Natural killer cell treated with Interleukin-12 subunit alpha and Interleukin-12 subunit beta and Interleukin-15 and Interleukin-18, amount 100 ng/mL, for 72 hours (primary cell): ENCODE measurements at regions not wholly inside any gene's neighbourhood (a gene's known extent, or its start where the extent isn't known, plus 50 kb on each side); places are given as distances from the start of the nearest gene placed in this dataset.

ENCODE experiments used
- ATAC-seq, 2 donors: fragments of 150-1000 bp; cut with Tn5 transposase in 1 of 2; sonication (Bioruptor Pico), chemical (Tn5 transposase) in 1 of 2; 2 replicates each; pipeline ENCODE4 v1.10.0; 2021
- DNase-seq: peaks from one replicate; pipeline ENCODE4 v3.0.0; 2022; ENCODE audit warnings: low spot score
- H3K27ac Mint-ChIP-seq, 2 donors: 1 replicate in 1 of 2; 2 replicates in 1 of 2; pipeline ENCODE4 v1.8.0; 2022; ENCODE audit warnings: mixed read lengths in 2 of 2, mild to moderate bottlenecking in 1 of 2, moderate library complexity in 1 of 2
- H3K27me3 Mint-ChIP-seq, 2 donors: 1 replicate in 1 of 2; 2 replicates in 1 of 2; pipeline ENCODE4 v1.8.0; 2022; ENCODE audit warnings: mixed read lengths in 2 of 2
- H3K36me3 Mint-ChIP-seq: one replicate; pipeline ENCODE4 v1.8.0; 2022; ENCODE audit warnings: mixed read lengths
- H3K4me1 Mint-ChIP-seq, 2 donors: 1 replicate in 1 of 2; 2 replicates in 1 of 2; pipeline ENCODE4 v1.8.0; 2022; ENCODE audit warnings: low read depth in 2 of 2, mixed read lengths in 2 of 2, mild to moderate bottlenecking in 1 of 2
- H3K4me3 Mint-ChIP-seq: one replicate; pipeline ENCODE4 v1.8.0; 2022; ENCODE audit warnings: mixed read lengths
- H3K9me3 Mint-ChIP-seq: 2 replicates; pipeline ENCODE4 v1.8.0; 2022; ENCODE audit warnings: mixed read lengths

GRCh38 chr9:87081503-87081902 lies 134.2 kb upstream of the GAS1 start:
- peaks cover 3% of the 10 kb centered on the region for H3K9me3 Mint-ChIP-seq
- no peaks in the 10 kb centered on the region for H3K4me1 Mint-ChIP-seq
- no peak for ATAC-seq
- H3K27ac Mint-ChIP-seq = no peak overlapping the region
- peaks cover 6 to 27% of the 10 kb centered on the region in 2 donors for H3K27me3 Mint-ChIP-seq
- no peak overlapping the region for H3K4me3 Mint-ChIP-seq
- DNase-seq = no peak
- no peaks in the 10 kb centered on the region for H3K36me3 Mint-ChIP-seq

GRCh38 chr9:87083986-87084385 lies 136.7 kb upstream of the GAS1 start:
- H3K36me3 Mint-ChIP-seq = no peaks in the 10 kb centered on the region
- ATAC-seq (no peak), DNase-seq (no peak)
- H3K27me3 Mint-ChIP-seq = peaks cover 5 to 30% of the 10 kb centered on the region in 2 donors
- no peak overlapping the region for H3K27ac Mint-ChIP-seq
- H3K9me3 Mint-ChIP-seq = no peaks in the 10 kb centered on the region
- H3K4me1 Mint-ChIP-seq = no peaks in the 10 kb centered on the region
- H3K4me3 Mint-ChIP-seq = no peak overlapping the region

- H3K4me1 Mint-ChIP-seq = no peaks in the 10 kb centered on the region
- H3K27ac Mint-ChIP-seq = no peak overlapping the region
- DNase-seq (no peak), ATAC-seq (no peak)
- H3K36me3 Mint-ChIP-seq = no peaks in the 10 kb centered on the region
- H3K27me3 Mint-ChIP-seq = peaks cover 5 to 26% of the 10 kb centered on the region in 2 donors
- H3K4me3 Mint-ChIP-seq = no peak overlapping the region
- H3K9me3 Mint-ChIP-seq = no peaks in the 10 kb centered on the region
These were observed 137.1 kb upstream of the GAS1 start for GRCh38 chr9:87084407-87084806.

DNA sequence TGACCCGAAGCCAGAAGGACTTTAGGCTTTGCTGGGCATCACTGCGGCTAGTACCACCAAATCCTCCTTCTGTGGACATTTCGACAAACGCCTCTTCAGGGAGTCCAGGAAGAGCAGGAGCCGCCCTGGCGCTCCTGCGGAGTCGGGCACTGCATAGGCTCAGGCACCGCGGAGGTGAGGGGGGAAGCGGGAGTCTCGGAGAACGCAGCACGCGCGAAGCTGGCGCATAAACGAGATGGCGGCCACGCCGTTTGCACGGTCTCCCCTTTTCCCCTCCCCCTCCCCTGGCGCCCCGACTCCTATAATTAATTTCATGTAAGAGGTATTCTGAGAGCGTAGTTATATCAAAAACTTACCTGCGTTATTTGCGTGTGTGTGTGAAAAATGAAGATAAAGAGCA lies 137.8 kb upstream of the GAS1 start:
- no peak overlapping the region for H3K4me3 Mint-ChIP-seq
- no peaks in the 10 kb centered on the region for H3K4me1 Mint-ChIP-seq

GRCh38 chr9:87085521-87085920 lies 138.2 kb upstream of the GAS1 start:
- H3K36me3 Mint-ChIP-seq = no peaks in the 10 kb centered on the region
- ATAC-seq = no peak
- no peak overlapping the region for H3K27ac Mint-ChIP-seq
- no peak overlapping the region for H3K4me3 Mint-ChIP-seq
- peaks cover 5 to 24% of the 10 kb centered on the region in 2 donors for H3K27me3 Mint-ChIP-seq
- H3K4me1 Mint-ChIP-seq = no peaks in the 10 kb centered on the region
- H3K9me3 Mint-ChIP-seq = no peaks in the 10 kb centered on the region
- no peak for DNase-seq

More for the DNA sequence above, 137.8 kb upstream of the GAS1 start:
- Mint-ChIP-seq H3K27ac (no peak overlapping the region), H3K27me3 (peaks cover 5 to 24% of the 10 kb centered on the region in 2 donors), H3K9me3 (no peaks in the 10 kb centered on the region), H3K36me3 (no peaks in the 10 kb centered on the region)
- DNase-seq (no peak), ATAC-seq (no peak)

GRCh38 chr9:87086221-87086818 lies 139.0 kb upstream of the GAS1 start:
- ATAC-seq = no peak
- H3K9me3 Mint-ChIP-seq = no peaks in the 10 kb centered on the region

GRCh38 chr9:87087197-87087596 lies 139.9 kb upstream of the GAS1 start:
- DNase-seq (no peak), ATAC-seq (no peak)
- H3K27ac Mint-ChIP-seq = no peak overlapping the region
- H3K4me3 Mint-ChIP-seq = no peak overlapping the region
- H3K4me1 Mint-ChIP-seq = no peaks in the 10 kb centered on the region
- peaks cover 10 to 28% of the 10 kb centered on the region in 2 donors for H3K27me3 Mint-ChIP-seq
- no peaks in the 10 kb centered on the region for H3K36me3 Mint-ChIP-seq
- H3K9me3 Mint-ChIP-seq = no peaks in the 10 kb centered on the region

More at GRCh38 chr9:87086221-87086818, 139.0 kb upstream of the GAS1 start:
- Mint-ChIP-seq H3K4me1 (no peaks in the 10 kb centered on the region), H3K4me3 (no peak overlapping the region), H3K36me3 (no peaks in the 10 kb centered on the region), H3K27ac (no peak overlapping the region), H3K27me3 (peaks cover 7 to 25% of the 10 kb centered on the region in 2 donors)
- no peak for DNase-seq

DNA sequence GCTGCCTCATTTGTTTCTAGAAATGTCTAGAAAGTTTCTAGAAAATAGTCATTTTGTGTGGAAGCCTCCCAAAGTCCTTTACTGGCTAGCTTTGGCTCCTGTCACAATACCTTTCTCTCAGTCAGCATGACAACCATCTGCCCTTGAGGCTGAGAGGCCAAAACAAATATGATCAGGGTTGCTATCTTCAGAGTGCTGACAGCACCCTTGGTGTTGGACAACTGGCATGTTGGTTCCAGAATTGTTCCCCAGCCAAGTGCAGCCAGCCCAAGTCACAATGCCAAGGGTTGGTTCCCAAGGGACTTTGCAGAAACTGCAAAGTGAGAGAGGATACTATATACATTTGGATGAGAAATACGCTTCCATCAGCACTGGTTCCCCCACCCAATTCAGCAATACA lies 140.9 kb upstream of the GAS1 start:
- Mint-ChIP-seq H3K9me3 (no peaks in the 10 kb centered on the region), H3K36me3 (no peaks in the 10 kb centered on the region), H3K4me1 (no peaks in the 10 kb centered on the region), H3K27me3 (peaks cover 8 to 31% of the 10 kb centered on the region in 2 donors), H3K27ac (no peak overlapping the region), H3K4me3 (no peak overlapping the region)
- no peak for ATAC-seq
- DNase-seq = no peak

GRCh38 chr9:87088621-87089365 lies 141.5 kb upstream of the GAS1 start:
- H3K4me1 Mint-ChIP-seq = no peaks in the 10 kb centered on the region

DNA sequence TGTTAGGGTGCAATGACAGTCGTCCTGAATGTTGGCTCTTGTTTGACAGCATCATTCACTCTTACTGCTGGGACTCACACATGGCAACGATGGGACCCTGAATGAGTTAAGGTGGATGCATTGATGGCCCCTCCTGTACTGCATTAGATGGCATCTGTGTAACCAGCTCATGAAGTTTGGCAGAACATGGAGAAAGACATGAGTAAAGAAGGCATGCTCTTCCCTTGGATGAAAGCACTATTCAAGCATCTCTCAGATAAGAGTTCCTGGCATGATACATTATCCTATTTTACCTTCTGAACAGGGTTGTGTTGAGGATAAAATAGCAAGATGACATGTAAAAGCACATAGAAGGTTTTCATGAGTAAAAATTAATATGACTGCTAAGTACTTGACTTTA lies 142.2 kb upstream of the GAS1 start:
- no peak overlapping the region for H3K4me3 Mint-ChIP-seq
- ATAC-seq (no peak), DNase-seq (no peak)
- H3K4me1 Mint-ChIP-seq = no peaks in the 10 kb centered on the region
- no peaks in the 10 kb centered on the region for H3K36me3 Mint-ChIP-seq
- H3K27me3 Mint-ChIP-seq = peaks cover 8 to 31% of the 10 kb centered on the region in 2 donors
- no peak overlapping the region for H3K27ac Mint-ChIP-seq
- H3K9me3 Mint-ChIP-seq = no peaks in the 10 kb centered on the region

More at GRCh38 chr9:87088621-87089365, 141.5 kb upstream of the GAS1 start:
- H3K4me3 Mint-ChIP-seq = no peak overlapping the region
- DNase-seq = no peak
- H3K9me3 Mint-ChIP-seq = no peaks in the 10 kb centered on the region
- H3K27ac Mint-ChIP-seq = no peak overlapping the region
- ATAC-seq = no peak
- peaks cover 8 to 31% of the 10 kb centered on the region in 2 donors for H3K27me3 Mint-ChIP-seq
- H3K36me3 Mint-ChIP-seq = no peaks in the 10 kb centered on the region

DNA sequence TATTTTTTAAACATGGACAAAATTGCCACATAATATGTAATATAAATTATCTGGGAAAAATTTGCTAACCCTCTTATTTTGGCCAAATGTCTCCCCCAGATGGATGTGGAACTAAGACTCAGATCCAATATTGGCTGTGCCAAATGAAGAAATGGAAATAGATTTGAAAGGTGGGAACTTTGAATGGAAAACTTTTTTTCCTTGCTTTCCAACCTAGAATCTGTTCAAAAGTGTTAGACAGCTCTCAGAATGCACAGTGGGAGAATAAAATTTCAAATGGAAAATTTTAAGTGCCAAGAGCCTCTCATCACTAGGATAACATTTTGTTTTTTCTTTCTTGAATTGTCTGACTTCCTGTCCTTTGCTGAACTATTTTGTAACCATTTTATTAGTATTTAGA lies 142.6 kb upstream of the GAS1 start:
- Mint-ChIP-seq H3K36me3 (no peaks in the 10 kb centered on the region), H3K4me1 (no peaks in the 10 kb centered on the region), H3K9me3 (no peaks in the 10 kb centered on the region), H3K27me3 (peaks cover 8 to 31% of the 10 kb centered on the region in 2 donors), H3K27ac (no peak overlapping the region), H3K4me3 (no peak overlapping the region)
- ATAC-seq = no peak
- no peak for DNase-seq

DNA sequence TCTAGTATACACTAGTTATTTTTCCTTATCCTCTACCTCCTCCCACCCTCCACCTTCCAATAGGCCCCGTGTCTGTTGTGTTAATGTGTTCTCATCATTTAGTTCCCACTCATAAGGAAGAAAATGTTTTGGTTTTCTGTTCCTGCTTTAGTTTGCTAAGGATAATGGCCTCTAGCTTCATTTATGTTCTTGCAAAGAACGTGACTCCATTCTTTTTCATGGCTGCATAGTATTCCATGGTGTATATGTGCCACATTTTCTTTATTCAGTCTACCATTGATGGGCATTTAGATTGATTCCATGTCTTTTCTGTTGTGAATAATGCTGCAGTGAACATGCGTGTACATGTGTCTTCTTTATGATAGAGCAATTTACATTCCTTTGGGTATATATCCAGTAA lies 146.5 kb upstream of the GAS1 start:
- Mint-ChIP-seq H3K9me3 (no peaks in the 10 kb centered on the region), H3K27ac (no peak overlapping the region)

DNA sequence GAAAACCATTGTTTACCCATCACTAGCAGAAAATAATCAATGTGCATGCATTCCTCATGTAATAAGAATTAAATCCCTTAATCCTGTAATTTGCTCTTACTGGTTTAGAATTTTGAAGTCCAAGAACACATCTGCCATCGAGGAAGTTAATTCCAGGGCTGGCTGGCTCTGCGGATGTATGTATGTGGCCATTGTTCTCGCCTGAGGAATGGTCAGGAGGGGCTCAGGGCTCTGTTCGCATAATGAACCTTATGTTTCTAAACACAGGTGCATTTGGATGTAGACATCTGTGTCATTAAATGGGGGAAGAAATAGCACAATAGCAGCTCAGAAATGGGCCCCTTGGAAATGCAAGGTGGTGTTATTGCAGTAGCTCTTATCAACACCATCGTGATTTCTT lies 148.6 kb upstream of the GAS1 start:
- no peaks in the 10 kb centered on the region for H3K36me3 Mint-ChIP-seq
- H3K9me3 Mint-ChIP-seq = no peaks in the 10 kb centered on the region
- DNase-seq (no peak), ATAC-seq (no peak)
- H3K27me3 Mint-ChIP-seq = peaks cover 19 to 42% of the 10 kb centered on the region in 2 donors
- no peak overlapping the region for H3K4me3 Mint-ChIP-seq
- no peaks in the 10 kb centered on the region for H3K4me1 Mint-ChIP-seq
- H3K27ac Mint-ChIP-seq = no peak overlapping the region

More for the DNA sequence above, 146.5 kb upstream of the GAS1 start:
- H3K4me1 Mint-ChIP-seq = no peaks in the 10 kb centered on the region
- H3K36me3 Mint-ChIP-seq = no peaks in the 10 kb centered on the region
- ATAC-seq = no peak
- H3K4me3 Mint-ChIP-seq = no peak overlapping the region
- H3K27me3 Mint-ChIP-seq = peaks cover 18 to 26% of the 10 kb centered on the region in 2 donors
- no peak for DNase-seq

DNA sequence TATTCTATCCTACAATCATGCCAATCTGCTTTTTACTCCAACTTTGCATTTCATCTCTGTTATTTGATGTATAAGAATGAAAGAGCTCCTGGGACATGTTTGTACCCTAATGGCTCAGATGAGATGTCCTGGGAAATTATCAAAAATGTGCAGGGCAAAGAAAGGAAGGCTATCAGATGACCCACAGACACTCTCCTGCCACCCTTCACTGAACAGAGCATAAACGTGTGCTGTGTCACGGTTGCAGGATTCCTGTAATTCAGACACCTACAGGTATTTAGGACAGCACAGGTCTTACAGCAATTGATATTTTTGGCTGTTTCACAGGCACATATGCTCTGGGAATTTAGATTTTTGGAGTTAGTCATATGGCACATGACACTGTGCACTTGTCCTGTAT lies 149.2 kb upstream of the GAS1 start:
- H3K9me3 Mint-ChIP-seq = no peaks in the 10 kb centered on the region
- peaks cover 19 to 41% of the 10 kb centered on the region in 2 donors for H3K27me3 Mint-ChIP-seq
- H3K36me3 Mint-ChIP-seq = no peaks in the 10 kb centered on the region
- no peak overlapping the region for H3K4me3 Mint-ChIP-seq
- ATAC-seq (no peak), DNase-seq (no peak)
- no peaks in the 10 kb centered on the region for H3K4me1 Mint-ChIP-seq
- no peak overlapping the region for H3K27ac Mint-ChIP-seq
